HCT116 (cell line): ENCODE measurements at regions not wholly inside any gene's neighbourhood (a gene's known extent, or its start where the extent isn't known, plus 50 kb on each side); places are given as distances from the start of the nearest gene placed in this dataset.

Experiments used
- SP1 ChIP-seq: IDR thresholded peaks from 2 replicates; pipeline ENCODE4 v1.6.1; 2012; ENCODE audit warnings: low read depth
- YY1 ChIP-seq: IDR thresholded peaks from 2 replicates; pipeline ENCODE4 v1.6.1; 2011; ENCODE audit warnings: low read length, low read depth, moderate library complexity, mild to moderate bottlenecking; ENCODE audit not compliant: insufficient replicate concordance; ENCODE audit errors: extremely low read depth
- TF ChIP-seq, protein P1 (sequence below): IDR thresholded peaks from 2 replicates; pipeline ENCODE4 v1.6.1; 2012; ENCODE audit warnings: low read depth
- TF ChIP-seq, protein P2 (sequence below), 3 experiments: fragments of 200-600 bp in 1 of 3; sonication (generic) in 1 of 3; IDR thresholded peaks in 2 of 3; conservative IDR thresholded peaks in 1 of 3; 2 replicates each; pipeline ENCODE4 v1.5.1; 2012 to 2017; ENCODE audit warnings: low read depth in 2 of 3, low read length in 2 of 3, antibody characterized with exemption in 1 of 3, borderline replicate concordance in 1 of 3, control low read depth in 1 of 3, mild to moderate bottlenecking in 1 of 3, mixed read lengths in 1 of 3, mixed run types in 1 of 3, moderate library complexity in 1 of 3; ENCODE audit not compliant: insufficient read depth in 1 of 3
- TF ChIP-seq, protein P3 (sequence below): IDR thresholded peaks from 2 replicates; pipeline ENCODE4 v1.6.1; 2012

- TF ChIP-seq SP1 (no peak), YY1 (no peak)
- TF ChIP-seq, protein P1, sequence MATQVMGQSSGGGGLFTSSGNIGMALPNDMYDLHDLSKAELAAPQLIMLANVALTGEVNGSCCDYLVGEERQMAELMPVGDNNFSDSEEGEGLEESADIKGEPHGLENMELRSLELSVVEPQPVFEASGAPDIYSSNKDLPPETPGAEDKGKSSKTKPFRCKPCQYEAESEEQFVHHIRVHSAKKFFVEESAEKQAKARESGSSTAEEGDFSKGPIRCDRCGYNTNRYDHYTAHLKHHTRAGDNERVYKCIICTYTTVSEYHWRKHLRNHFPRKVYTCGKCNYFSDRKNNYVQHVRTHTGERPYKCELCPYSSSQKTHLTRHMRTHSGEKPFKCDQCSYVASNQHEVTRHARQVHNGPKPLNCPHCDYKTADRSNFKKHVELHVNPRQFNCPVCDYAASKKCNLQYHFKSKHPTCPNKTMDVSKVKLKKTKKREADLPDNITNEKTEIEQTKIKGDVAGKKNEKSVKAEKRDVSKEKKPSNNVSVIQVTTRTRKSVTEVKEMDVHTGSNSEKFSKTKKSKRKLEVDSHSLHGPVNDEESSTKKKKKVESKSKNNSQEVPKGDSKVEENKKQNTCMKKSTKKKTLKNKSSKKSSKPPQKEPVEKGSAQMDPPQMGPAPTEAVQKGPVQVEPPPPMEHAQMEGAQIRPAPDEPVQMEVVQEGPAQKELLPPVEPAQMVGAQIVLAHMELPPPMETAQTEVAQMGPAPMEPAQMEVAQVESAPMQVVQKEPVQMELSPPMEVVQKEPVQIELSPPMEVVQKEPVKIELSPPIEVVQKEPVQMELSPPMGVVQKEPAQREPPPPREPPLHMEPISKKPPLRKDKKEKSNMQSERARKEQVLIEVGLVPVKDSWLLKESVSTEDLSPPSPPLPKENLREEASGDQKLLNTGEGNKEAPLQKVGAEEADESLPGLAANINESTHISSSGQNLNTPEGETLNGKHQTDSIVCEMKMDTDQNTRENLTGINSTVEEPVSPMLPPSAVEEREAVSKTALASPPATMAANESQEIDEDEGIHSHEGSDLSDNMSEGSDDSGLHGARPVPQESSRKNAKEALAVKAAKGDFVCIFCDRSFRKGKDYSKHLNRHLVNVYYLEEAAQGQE = no peak
- TF ChIP-seq, protein P2, sequence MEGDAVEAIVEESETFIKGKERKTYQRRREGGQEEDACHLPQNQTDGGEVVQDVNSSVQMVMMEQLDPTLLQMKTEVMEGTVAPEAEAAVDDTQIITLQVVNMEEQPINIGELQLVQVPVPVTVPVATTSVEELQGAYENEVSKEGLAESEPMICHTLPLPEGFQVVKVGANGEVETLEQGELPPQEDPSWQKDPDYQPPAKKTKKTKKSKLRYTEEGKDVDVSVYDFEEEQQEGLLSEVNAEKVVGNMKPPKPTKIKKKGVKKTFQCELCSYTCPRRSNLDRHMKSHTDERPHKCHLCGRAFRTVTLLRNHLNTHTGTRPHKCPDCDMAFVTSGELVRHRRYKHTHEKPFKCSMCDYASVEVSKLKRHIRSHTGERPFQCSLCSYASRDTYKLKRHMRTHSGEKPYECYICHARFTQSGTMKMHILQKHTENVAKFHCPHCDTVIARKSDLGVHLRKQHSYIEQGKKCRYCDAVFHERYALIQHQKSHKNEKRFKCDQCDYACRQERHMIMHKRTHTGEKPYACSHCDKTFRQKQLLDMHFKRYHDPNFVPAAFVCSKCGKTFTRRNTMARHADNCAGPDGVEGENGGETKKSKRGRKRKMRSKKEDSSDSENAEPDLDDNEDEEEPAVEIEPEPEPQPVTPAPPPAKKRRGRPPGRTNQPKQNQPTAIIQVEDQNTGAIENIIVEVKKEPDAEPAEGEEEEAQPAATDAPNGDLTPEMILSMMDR (IDR thresholded peaks at IDR 0.05 in 2 of 3, conservative IDR thresholded peaks at IDR 0.05 in 1 of 3; ENCODE audit: borderline replicate concordance in 1 of 3, insufficient read depth in 1 of 3, low read depth in 2 of 3, low read length in 2 of 3) = no peak
- TF ChIP-seq, protein P3, sequence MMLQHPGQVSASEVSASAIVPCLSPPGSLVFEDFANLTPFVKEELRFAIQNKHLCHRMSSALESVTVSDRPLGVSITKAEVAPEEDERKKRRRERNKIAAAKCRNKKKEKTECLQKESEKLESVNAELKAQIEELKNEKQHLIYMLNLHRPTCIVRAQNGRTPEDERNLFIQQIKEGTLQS = no peak
Measured at GRCh38 chrY:7718626-7719025, 807.1 kb upstream of the AMELY start.
